ENCODE measurements at regions not wholly inside any gene's neighbourhood (a gene's known extent, or its start where the extent isn't known, plus 50 kb on each side); places are given as distances from the start of the nearest gene placed in this dataset.

- TF ChIP-seq, protein P1, sequence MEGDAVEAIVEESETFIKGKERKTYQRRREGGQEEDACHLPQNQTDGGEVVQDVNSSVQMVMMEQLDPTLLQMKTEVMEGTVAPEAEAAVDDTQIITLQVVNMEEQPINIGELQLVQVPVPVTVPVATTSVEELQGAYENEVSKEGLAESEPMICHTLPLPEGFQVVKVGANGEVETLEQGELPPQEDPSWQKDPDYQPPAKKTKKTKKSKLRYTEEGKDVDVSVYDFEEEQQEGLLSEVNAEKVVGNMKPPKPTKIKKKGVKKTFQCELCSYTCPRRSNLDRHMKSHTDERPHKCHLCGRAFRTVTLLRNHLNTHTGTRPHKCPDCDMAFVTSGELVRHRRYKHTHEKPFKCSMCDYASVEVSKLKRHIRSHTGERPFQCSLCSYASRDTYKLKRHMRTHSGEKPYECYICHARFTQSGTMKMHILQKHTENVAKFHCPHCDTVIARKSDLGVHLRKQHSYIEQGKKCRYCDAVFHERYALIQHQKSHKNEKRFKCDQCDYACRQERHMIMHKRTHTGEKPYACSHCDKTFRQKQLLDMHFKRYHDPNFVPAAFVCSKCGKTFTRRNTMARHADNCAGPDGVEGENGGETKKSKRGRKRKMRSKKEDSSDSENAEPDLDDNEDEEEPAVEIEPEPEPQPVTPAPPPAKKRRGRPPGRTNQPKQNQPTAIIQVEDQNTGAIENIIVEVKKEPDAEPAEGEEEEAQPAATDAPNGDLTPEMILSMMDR (conservative IDR thresholded peaks at IDR 0.05 in 1 of 2, IDR thresholded peaks at IDR 0.05 in 1 of 2; ENCODE audit: extremely low read depth in 1 of 2, insufficient read depth in 1 of 2, low read depth in 1 of 2, low read length in 2 of 2) = no peak
- TF ChIP-seq EZH2 (IDR thresholded peaks at IDR 0.05; ENCODE audit: borderline replicate concordance, low read length) = no peak
Observed at GRCh38 chr10:29403208-29403607, 114.3 kb downstream of the LYZL1 start.

All from mammary epithelial cell (primary cell).